Mononuclear cell (primary cell): ENCODE measurements at regions not wholly inside any gene's neighbourhood (a gene's known extent, or its start where the extent isn't known, plus 50 kb on each side); places are given as distances from the start of the nearest gene placed in this dataset.

Experiments used
- H3K27me3 ChIP-seq: 2 replicates; pipeline ENCODE4 v1.6.0; 2011; ENCODE audit warnings: low read length, control low read depth; ENCODE audit not compliant: insufficient read depth
- H3K4me1 ChIP-seq: 2 replicates; pipeline ENCODE4 v1.5.1; 2011; ENCODE audit warnings: mild to moderate bottlenecking, low read length, control low read depth; ENCODE audit not compliant: insufficient read depth
- H3K4me3 ChIP-seq: 2 replicates; pipeline ENCODE4 v1.5.1; 2011; ENCODE audit warnings: mild to moderate bottlenecking, low read length, moderate library complexity
- H3K9me3 ChIP-seq: 2 replicates; pipeline ENCODE4 v1.5.1; 2011; ENCODE audit warnings: low read depth, mild to moderate bottlenecking, control low read depth, low read length

DNA sequence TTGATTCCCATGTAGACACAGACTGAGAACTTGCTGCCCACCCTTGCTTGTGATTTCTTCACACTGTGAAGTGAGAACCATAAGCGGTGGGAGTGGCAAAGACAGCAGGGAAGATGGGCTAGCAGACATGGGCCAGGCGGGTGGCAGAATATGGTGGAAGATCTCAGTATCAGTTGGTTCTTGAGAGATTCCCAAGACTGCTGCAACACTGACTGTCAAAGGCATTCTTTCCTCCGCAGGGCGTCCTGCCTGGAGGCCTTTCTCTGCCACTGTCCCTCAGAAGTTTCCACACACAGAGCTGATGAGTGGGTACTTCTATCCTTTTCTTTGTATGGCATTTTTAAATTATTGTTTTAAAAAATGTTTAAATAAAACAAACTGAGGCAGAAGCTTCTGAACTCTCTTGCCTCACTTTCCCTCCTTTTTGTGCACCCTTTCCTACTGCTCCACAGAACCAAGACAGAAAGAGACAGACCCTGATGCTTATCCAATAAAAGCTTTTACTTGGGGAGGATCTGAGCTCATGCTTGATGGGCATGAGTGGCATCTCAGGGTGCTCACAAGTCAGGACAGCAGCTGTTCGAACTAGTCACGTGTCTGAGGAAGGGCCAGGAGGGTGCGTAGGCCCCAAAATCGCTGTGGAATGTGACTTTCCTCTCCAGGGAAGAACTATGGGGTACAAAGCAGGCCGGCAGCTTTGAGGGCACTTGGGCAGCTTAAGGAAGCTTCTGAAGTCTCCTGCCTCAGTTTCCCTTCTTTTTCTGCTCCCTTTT lies 104.7 kb upstream of the PCGF5 start:
- no peak overlapping the region for H3K4me3 ChIP-seq
- H3K9me3 ChIP-seq, result no peaks in the 10 kb centered on the region
- no peaks in the 10 kb centered on the region for H3K4me1 ChIP-seq
- H3K27me3 ChIP-seq, result no peaks in the 10 kb centered on the region

DNA sequence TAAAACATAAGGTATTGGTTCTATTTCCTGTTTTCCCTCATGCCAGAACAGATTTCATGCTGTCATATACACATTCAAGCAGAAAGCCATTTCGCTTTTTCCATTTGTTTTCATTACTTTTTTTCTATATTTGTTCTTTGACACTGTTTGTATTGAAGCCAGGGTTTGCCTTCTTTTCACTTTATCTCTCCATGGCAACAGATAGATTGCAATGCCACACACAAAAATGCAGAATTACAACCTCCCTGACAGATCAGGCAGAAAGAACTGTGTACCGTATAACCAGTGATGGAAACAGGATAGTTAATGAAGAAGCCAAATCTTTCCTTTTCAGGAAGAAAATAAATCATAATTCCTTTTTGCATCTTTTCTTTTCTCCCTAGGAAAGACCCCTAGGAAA lies 103.0 kb upstream of the PCGF5 start:
- no peaks in the 10 kb centered on the region for H3K27me3 ChIP-seq
- H3K4me1 ChIP-seq, result no peaks in the 10 kb centered on the region
- H3K4me3 ChIP-seq, result no peak overlapping the region

DNA sequence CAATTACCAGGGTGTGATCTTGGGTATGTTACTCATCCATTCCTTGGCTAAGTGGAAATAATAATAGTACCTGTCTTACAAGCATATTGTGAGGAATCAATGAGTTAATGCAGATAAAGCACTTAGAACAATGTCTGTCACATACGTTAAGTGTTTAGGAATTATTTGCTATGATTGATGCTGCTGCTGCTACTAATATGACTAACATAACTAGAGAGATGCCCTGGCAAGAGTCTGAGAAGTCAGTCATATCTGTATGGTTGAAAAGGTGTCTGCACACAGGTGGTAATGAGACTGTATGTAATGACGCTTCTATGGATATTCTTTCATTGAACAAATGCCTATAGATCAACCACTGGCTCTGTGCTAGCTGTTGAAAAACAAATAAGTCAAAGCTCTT lies 100.1 kb upstream of the PCGF5 start:
- Histone ChIP-seq H3K4me3 (no peak overlapping the region), H3K4me1 (no peaks in the 10 kb centered on the region), H3K27me3 (no peaks in the 10 kb centered on the region), H3K9me3 (no peaks in the 10 kb centered on the region)

More for the DNA sequence above, 103.0 kb upstream of the PCGF5 start:
- no peaks in the 10 kb centered on the region for H3K9me3 ChIP-seq

DNA sequence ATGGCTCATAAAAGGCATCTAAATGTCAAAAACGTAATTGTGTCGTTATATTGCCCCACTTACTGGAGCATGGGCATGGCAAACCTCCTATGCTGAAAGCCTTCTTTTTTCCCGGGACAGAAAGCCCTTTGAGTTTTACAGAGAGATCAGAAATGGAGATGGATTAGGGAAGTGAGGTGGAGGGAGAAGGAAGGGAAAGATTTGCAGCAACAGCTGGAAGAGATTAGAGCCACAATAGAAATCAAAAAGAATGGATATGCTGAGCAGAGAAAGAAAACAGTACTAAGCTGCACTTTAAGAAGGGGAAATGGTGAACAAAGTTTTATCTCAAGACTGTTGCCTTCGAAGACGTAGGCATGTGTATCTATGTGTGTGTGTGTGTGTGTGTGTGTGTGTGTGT lies 97.2 kb upstream of the PCGF5 start:
- Histone ChIP-seq H3K4me3 (no peak overlapping the region), H3K9me3 (no peaks in the 10 kb centered on the region), H3K27me3 (no peaks in the 10 kb centered on the region), H3K4me1 (no peaks in the 10 kb centered on the region)

DNA sequence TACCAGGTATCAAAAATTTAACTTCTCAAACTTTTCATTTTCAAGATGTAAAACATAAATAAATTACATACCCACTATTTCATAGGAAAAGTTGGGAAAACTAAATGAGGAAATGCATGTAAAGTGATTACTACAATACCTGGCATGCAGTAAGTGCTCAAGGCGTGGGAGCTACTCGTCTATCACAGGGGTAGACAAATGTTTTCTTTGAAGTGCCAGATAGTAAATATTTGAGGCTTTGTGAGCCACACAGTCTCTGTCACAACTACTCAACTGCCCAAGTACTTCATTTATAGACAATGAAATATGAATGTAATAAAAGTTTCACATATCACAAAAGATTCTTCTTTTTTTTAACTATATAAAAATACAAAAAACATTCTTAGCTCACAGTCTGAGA lies 96.4 kb upstream of the PCGF5 start:
- H3K9me3 ChIP-seq, result no peaks in the 10 kb centered on the region
- no peak overlapping the region for H3K4me3 ChIP-seq
- no peaks in the 10 kb centered on the region for H3K4me1 ChIP-seq
- H3K27me3 ChIP-seq, result no peaks in the 10 kb centered on the region

DNA sequence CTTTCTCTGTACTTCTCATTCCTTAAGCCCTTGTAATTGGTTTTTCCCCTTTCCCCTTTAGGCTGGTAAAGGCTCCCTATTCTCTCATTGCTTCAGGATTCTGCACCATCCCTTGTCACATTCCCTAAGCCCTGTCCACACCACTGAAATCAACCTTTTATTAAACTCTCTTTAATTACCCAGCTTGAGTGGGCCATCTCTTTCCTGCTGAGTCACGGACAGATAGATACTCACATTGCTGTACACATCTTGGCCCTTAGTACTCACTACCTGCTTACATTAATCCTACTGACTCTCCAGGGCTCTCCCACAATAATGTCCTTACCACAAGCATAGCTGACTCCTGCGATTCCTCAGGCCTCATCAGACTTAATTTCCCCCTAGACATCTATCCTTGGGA lies 94.0 kb upstream of the PCGF5 start:
- Histone ChIP-seq H3K27me3 (no peaks in the 10 kb centered on the region), H3K4me3 (no peak overlapping the region), H3K9me3 (no peaks in the 10 kb centered on the region), H3K4me1 (no peaks in the 10 kb centered on the region)

DNA sequence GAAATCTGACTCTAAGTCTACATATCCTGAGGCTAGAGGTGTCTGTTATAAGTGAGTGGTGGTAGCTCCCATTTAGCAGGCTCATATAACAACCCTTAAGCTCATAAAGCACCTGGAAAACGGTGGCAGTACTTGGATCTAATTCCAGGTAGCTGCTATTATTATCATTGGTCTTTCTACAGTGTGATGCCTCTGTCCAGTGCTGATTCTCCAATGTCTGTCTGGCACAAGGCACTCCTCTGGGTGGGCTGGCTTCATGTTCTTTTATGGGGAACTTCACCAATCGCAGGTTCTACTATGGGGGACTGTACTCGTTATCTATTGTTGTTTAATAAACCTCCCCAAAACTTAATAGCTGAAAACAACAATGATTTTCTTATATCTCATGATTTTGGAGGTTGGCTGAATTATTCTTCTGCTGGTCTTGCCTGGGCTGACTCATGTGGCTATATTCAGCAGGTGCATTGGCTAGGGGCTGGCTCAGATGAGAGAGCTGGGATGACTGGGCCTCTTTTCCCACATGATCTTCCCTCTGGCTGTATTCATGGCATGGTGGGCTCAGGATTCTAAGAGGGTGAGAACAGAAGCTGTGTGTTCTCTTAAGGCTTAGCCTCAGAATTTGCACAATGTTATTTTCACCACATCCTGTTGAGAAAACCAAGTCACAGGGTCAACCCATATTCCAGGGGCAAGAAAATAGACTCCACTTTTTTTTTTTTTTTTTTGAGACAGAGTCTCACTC lies 93.0 kb upstream of the PCGF5 start:
- H3K9me3 ChIP-seq, result no peaks in the 10 kb centered on the region
- H3K27me3 ChIP-seq, result no peaks in the 10 kb centered on the region
- no peaks in the 10 kb centered on the region for H3K4me1 ChIP-seq
- H3K4me3 ChIP-seq, result no peak overlapping the region

DNA sequence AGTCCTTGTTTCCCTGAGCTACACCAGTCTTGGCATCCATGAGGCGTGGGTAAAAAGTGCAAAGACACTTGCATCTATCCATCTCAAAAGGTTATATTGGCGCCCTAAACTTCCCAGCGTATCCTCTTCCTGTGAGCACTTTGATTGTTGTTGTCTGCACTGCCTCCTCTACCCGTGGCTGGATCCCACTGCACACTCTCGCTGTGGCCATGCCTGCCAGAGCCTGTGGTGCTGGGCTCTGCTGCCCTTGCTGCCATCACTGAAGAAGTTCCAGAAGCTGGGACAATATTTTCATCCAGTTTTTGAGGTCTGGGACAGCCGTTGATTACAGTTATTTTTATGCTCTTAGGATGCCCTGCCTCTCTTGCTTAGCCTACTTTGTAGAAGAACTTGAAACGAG lies 85.3 kb upstream of the PCGF5 start:
- H3K27me3 ChIP-seq, result no peaks in the 10 kb centered on the region
- no peak overlapping the region for H3K4me3 ChIP-seq
- H3K4me1 ChIP-seq, result no peaks in the 10 kb centered on the region
- no peaks in the 10 kb centered on the region for H3K9me3 ChIP-seq

DNA sequence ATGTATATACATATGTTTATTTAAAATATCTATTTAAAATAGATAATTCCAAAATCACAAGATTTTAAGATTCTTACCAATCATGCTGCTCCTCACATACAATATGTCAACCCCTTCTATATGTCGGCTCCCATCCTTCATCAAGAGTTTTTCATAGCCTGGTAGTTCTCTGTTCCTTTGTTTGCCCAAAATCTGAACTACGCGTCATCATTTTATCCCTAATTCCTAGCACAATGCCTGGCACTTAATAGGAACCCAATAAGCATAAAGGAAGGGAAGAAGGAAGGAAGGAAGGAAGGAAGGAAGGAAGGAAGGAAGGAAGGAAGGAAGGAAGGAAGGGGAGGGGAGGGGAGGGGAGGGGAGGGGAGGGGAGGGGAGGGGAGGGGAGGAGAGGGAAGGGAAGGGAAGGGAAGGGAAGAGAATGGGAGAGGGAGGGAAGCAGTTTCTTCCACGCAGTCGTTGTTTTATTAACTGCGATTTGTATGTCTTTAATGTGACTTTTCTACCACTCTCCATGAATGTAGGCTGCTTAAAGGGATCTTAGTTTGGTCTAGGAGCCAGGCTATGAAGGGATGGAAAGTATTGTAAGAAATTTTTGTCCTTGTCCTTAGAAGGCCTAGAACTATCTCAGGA lies 83.3 kb upstream of the PCGF5 start:
- Histone ChIP-seq H3K9me3 (no peaks in the 10 kb centered on the region), H3K27me3 (no peaks in the 10 kb centered on the region), H3K4me1 (no peaks in the 10 kb centered on the region), H3K4me3 (no peak overlapping the region)

DNA sequence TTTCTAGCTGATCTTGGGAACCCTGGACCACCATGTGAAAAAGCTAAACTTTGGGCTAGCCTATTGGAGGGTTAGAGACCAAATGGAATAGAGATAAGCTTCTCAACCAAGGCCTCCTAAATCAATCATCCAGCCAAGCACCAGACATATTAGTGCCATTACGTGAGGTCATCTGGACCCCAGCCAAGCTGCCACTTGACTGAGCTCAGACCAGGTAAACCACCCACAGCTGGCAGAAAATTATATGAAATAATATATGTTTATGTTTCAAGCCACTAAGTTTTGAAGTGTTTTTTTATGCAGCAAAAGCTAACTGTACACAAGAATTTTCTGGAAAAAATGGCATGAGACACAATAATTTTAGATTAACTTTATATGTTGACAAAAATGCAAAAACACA lies 82.6 kb upstream of the PCGF5 start:
- Histone ChIP-seq H3K4me3 (no peak overlapping the region), H3K27me3 (no peaks in the 10 kb centered on the region)

DNA sequence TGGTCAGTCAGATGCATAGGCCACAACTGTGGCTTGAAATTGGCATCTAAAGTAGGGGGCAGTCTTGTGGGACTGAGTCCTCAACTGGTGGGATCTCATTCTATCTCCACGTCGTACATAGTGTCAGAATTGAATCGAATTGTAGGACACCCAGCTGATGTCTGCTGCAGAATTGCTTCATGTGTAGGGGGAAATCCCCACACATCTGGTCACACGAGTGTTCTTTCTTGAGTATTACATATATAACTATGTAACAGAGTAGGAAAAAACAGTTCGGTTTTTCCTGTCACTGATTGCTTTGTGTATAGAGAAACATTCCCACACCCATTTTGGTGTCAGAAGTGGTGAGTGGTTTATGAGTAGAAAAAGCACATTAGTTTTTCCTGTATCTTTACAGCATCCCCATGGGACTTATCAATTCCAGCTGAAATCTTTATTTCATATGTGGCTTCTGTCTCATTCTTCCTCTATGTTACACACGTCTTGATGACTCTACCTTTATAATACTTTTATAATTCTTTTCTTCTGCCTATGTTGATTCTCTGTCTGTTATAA lies 79.4 kb upstream of the PCGF5 start:
- H3K9me3 ChIP-seq, result no peaks in the 10 kb centered on the region
- no peak overlapping the region for H3K4me3 ChIP-seq
- H3K4me1 ChIP-seq, result no peaks in the 10 kb centered on the region
- H3K27me3 ChIP-seq, result peaks cover 2% of the 10 kb centered on the region

More for the DNA sequence above, 82.6 kb upstream of the PCGF5 start:
- Histone ChIP-seq H3K9me3 (no peaks in the 10 kb centered on the region), H3K4me1 (no peaks in the 10 kb centered on the region)

DNA sequence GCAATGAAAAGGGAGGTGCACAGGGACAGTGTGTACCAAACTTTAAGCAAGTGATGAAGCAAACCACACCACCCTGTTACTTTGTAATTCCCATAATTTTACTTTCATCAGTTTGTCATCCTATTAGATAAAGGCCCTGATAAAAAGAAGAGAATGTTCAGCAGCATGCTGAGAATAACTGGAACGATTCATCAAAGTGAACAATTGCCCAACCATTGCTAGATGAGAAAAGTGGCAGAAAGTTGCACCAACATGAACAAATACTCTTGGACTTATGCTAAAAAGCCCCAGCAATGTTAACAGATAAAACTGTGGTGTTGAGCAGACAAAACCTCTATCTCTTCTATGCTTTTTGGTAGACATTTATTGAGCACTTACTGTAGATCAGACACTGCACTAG lies 75.5 kb upstream of the PCGF5 start:
- Histone ChIP-seq H3K27me3 (peaks cover 2% of the 10 kb centered on the region), H3K4me3 (no peak overlapping the region), H3K4me1 (no peaks in the 10 kb centered on the region), H3K9me3 (no peaks in the 10 kb centered on the region)

DNA sequence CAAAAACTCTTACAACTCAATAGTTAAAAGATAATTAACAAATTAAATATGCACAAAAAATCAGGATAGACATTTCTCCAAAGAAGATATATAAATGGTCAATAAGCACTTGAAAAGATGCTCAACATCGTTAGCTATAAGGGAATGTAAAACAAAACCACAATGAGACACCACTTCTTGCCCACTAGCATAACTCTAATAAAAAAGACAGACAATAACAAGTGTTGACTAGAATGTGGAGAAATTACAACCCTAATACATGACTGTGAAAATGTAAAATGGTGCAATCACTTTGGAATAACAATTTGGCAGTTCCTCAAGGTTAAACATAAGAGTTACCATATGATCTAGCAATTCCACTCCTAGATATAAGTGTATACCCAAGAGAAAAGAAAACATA lies 74.3 kb upstream of the PCGF5 start:
- H3K27me3 ChIP-seq, result peaks cover 2% of the 10 kb centered on the region
- no peaks in the 10 kb centered on the region for H3K9me3 ChIP-seq
- no peaks in the 10 kb centered on the region for H3K4me1 ChIP-seq
- H3K4me3 ChIP-seq, result no peak overlapping the region

DNA sequence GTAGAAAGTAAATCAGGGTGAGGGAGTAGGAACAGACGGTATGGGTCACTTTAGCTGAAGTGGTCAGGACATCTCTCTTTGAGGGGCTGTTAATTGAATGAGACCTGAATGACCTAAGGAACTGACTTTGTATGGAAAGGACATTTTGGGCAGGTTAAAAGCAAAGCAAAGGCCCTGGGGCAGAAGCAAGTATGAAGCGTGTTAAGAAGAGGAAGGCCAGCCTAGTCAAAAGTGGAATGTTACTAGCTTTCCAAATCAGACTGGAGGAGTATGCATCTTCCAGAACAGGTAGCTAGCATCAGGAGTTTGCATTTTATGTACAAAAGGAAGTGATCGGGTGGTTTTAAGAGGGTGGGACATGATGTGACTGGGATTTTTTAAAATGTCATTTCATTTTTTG lies 70.9 kb upstream of the PCGF5 start:
- H3K27me3 ChIP-seq, result no peaks in the 10 kb centered on the region
- no peak overlapping the region for H3K4me3 ChIP-seq
- H3K4me1 ChIP-seq, result no peaks in the 10 kb centered on the region
- H3K9me3 ChIP-seq, result no peaks in the 10 kb centered on the region

DNA sequence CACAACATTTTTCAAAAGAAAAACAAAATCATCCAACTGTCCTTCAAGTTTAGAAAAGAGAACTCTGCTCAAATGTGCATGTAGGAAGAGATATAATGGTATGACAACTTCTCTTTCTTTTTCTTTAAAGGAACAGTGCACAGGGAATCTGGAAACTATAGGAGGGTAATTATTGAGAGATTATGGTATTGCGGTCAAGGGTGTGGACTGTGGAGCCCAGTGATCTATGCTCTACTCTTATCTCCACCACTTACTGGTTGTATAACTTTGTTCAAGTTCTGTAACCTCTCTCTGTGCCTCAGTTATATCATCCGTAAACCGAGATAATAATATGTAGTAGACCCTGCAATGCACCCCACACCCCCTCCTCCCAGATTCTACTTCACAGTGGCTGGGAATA lies 69.8 kb upstream of the PCGF5 start:
- Histone ChIP-seq H3K9me3 (no peaks in the 10 kb centered on the region), H3K4me1 (no peaks in the 10 kb centered on the region), H3K4me3 (no peak overlapping the region), H3K27me3 (no peaks in the 10 kb centered on the region)
